Neuronal stem cell (in vitro differentiated cells): ENCODE measurements at regions not wholly inside any gene's neighbourhood (a gene's known extent, or its start where the extent isn't known, plus 50 kb on each side); places are given as distances from the start of the nearest gene placed in this dataset.

ENCODE experiments used
- DNase-seq: peaks from one replicate; pipeline ENCODE4 v3.0.0-alpha.2; 2013; ENCODE audit warnings: low spot score
- H2AFZ ChIP-seq: one replicate; pipeline ENCODE4 v1.6.1; 2013; ENCODE audit warnings: mild to moderate bottlenecking, low read length, inconsistent platforms
- H2AK5ac ChIP-seq: 2 replicates; pipeline ENCODE4 v1.6.1; 2013; ENCODE audit warnings: low read depth, mild to moderate bottlenecking, inconsistent platforms, low read length, moderate library complexity, mixed read lengths
- H2BK120ac ChIP-seq: 2 replicates; pipeline ENCODE4 v1.6.1; 2013; ENCODE audit warnings: low read depth, mild to moderate bottlenecking, inconsistent platforms, low read length, moderate library complexity, mixed read lengths
- H2BK12ac ChIP-seq: one replicate; pipeline ENCODE4 v1.6.1; 2013; ENCODE audit warnings: low read length, inconsistent platforms
- H2BK15ac ChIP-seq: 2 replicates; pipeline ENCODE4 v1.6.1; 2013; ENCODE audit warnings: mild to moderate bottlenecking, low read length, inconsistent platforms, mixed read lengths
- H2BK5ac ChIP-seq: one replicate; pipeline ENCODE4 v1.6.1; 2013; ENCODE audit warnings: inconsistent platforms, mild to moderate bottlenecking, low read length, moderate library complexity
- H3K14ac ChIP-seq: one replicate; pipeline ENCODE4 v1.6.1; 2013; ENCODE audit warnings: low read length, inconsistent platforms
- H3K18ac ChIP-seq: 2 replicates; pipeline ENCODE4 v1.6.1; 2013; ENCODE audit warnings: low read length, inconsistent platforms
- H3K23ac ChIP-seq: 2 replicates; pipeline ENCODE4 v1.6.1; 2013; ENCODE audit warnings: low read depth, mild to moderate bottlenecking, mixed read lengths, low read length, inconsistent platforms; ENCODE audit not compliant: poor library complexity
- H3K27ac ChIP-seq: replicated peaks from 3 replicates; pipeline ENCODE4 v1.5.1; 2013; ENCODE audit warnings: low read length, inconsistent platforms
- H3K27me3 ChIP-seq, 3 experiments: 2 replicates each; pipeline ENCODE4 v1.6.1; 2013; ENCODE audit warnings: low read length in 3 of 3, mild to moderate bottlenecking in 2 of 3, inconsistent platforms in 1 of 3, low read depth in 1 of 3, mixed read lengths in 1 of 3, moderate library complexity in 1 of 3; ENCODE audit not compliant: control insufficient read depth in 3 of 3, insufficient read depth in 3 of 3
- H3K36me3 ChIP-seq, 2 donors: replicated peaks in 1 of 2; 2 replicates each; pipeline ENCODE4 v1.6.1; 2013; ENCODE audit warnings: low read length in 2 of 2; ENCODE audit not compliant: control insufficient read depth in 2 of 2, insufficient read depth in 2 of 2
- H3K4ac ChIP-seq: 2 replicates; pipeline ENCODE4 v1.6.1; 2013; ENCODE audit warnings: inconsistent platforms, mild to moderate bottlenecking, low read length, moderate library complexity
- H3K4me1 ChIP-seq, 2 donors: 1 replicate in 1 of 2; 2 replicates in 1 of 2; pipeline ENCODE4 v1.6.1; 2013; ENCODE audit warnings: low read length in 2 of 2, low read depth in 1 of 2; ENCODE audit not compliant: control insufficient read depth in 2 of 2, insufficient read depth in 1 of 2
- H3K4me2 ChIP-seq: one replicate; pipeline ENCODE4 v1.6.1; 2013; ENCODE audit warnings: mild to moderate bottlenecking, low read length, inconsistent platforms; ENCODE audit not compliant: insufficient read depth, poor library complexity, severe bottlenecking
- H3K4me3 ChIP-seq, 2 donors: 2 replicates each; pipeline ENCODE4 v1.5.1; 2013; ENCODE audit warnings: low read length in 2 of 2, mild to moderate bottlenecking in 2 of 2, inconsistent platforms in 1 of 2, moderate library complexity in 1 of 2
- H3K79me1 ChIP-seq: one replicate; pipeline ENCODE4 v1.6.1; 2013; ENCODE audit warnings: low read depth, mild to moderate bottlenecking, inconsistent platforms, low read length, moderate library complexity
- H3K9ac ChIP-seq: one replicate; pipeline ENCODE4 v1.6.1; 2013; ENCODE audit warnings: mild to moderate bottlenecking, low read depth, low read length, inconsistent platforms; ENCODE audit not compliant: poor library complexity
- H3K9me3 ChIP-seq, 2 donors: replicated peaks in 1 of 2; 2 replicates each; pipeline versions ENCODE3 to v1.6.1; 2013; ENCODE audit warnings: low read length in 2 of 2, mild to moderate bottlenecking in 2 of 2, inconsistent platforms in 1 of 2, low read depth in 1 of 2, mixed read lengths in 1 of 2, moderate library complexity in 1 of 2; ENCODE audit not compliant: control insufficient read depth in 2 of 2, insufficient read depth in 1 of 2
- H4K8ac ChIP-seq: one replicate; pipeline ENCODE4 v1.6.1; 2013; ENCODE audit warnings: low read depth, mild to moderate bottlenecking, inconsistent platforms, low read length, moderate library complexity
- H4K91ac ChIP-seq: one replicate; pipeline ENCODE4 v1.6.1; 2013; ENCODE audit warnings: low read length, low read depth, mild to moderate bottlenecking, inconsistent platforms; ENCODE audit not compliant: poor library complexity
- WGBS, 2 donors: extraction: QIAGEN DNeasy Blood & Tissue Kit; methylation state at CpG; one replicate each; pipeline ENCODE4 v1.1.7; 2013; ENCODE audit warnings: missing lambda C conversion rate in 2 of 2, mixed read lengths in 1 of 2; ENCODE audit not compliant: insufficient read length in 2 of 2, insufficient replicate concordance in 1 of 2; ENCODE audit errors: extremely low coverage in 2 of 2; 5-methylcytosine and 5-hydroxymethylcytosine counted together

DNA sequence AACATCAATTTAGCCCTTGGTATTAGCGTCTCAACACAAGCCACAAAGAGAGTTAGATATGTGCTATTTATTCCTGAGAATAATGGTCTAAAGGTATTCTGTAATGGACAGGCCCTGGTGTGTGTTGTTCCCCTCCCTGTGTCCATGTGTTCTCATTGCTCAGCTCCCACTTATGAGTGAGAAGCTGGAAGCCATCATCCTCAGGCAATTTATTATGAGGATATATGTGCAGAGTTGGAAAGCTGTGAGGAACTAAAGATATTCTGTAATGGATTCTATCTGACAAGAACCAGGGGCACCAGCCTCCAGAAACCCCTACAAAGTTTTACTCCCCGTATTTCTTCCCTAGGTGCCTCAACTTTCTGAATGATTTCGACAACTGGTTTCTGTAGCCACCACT, 210.8 kb downstream of the GRIN2B start:
- no peaks in the 10 kb centered on the region for H3K36me3 ChIP-seq
- no peak overlapping the region for H2AK5ac ChIP-seq
- H3K27ac ChIP-seq = no peak overlapping the region
- H3K4ac ChIP-seq = no peak overlapping the region
- H3K9ac ChIP-seq = no peak overlapping the region
- no peaks in the 10 kb centered on the region for H3K79me1 ChIP-seq
- H2BK15ac ChIP-seq = no peak overlapping the region
- no peaks in the 10 kb centered on the region for H3K9me3 ChIP-seq
- H4K8ac ChIP-seq = no peak overlapping the region
- H3K18ac ChIP-seq = no peak overlapping the region
- H3K4me2 ChIP-seq = no peak overlapping the region
- no peak overlapping the region for H2BK5ac ChIP-seq
- no peak overlapping the region for H2BK12ac ChIP-seq
- no peaks in the 10 kb centered on the region for H3K27me3 ChIP-seq
- H2BK120ac ChIP-seq = no peak overlapping the region
- H3K14ac ChIP-seq = no peak overlapping the region
- DNase-seq = no peak
- H3K23ac ChIP-seq = no peak overlapping the region
- peaks cover 4% of the 10 kb centered on the region in 2 donors for H3K4me1 ChIP-seq
- WGBS, 2 donors = no CpG with 5 or more reads among the region's 3 CpGs
- H4K91ac ChIP-seq = no peak overlapping the region
- H3K4me3 ChIP-seq = no peak overlapping the region
- H2AFZ ChIP-seq = no peak overlapping the region

- Histone ChIP-seq H3K4me3 (no peak overlapping the region), H2BK15ac (no peak overlapping the region), H2BK5ac (no peak overlapping the region), H2AK5ac (no peak overlapping the region), H3K9me3 (no peaks in the 10 kb centered on the region), H3K27me3 (no peaks in the 10 kb centered on the region), H3K9ac (no peak overlapping the region), H3K79me1 (no peaks in the 10 kb centered on the region), H3K27ac (no peak overlapping the region), H2BK12ac (no peak overlapping the region), H2BK120ac (no peak overlapping the region), H2AFZ (no peak overlapping the region), H3K14ac (no peak overlapping the region), H4K8ac (no peak overlapping the region), H3K4me1 (peaks cover 4% of the 10 kb centered on the region in 2 donors), H4K91ac (no peak overlapping the region), H3K36me3 (no peaks in the 10 kb centered on the region), H3K18ac (no peak overlapping the region), H3K23ac (no peak overlapping the region), H3K4me2 (no peak overlapping the region), H3K4ac (no peak overlapping the region)
- DNase-seq = no peak
These were observed 211.4 kb downstream of the GRIN2B start for GRCh38 chr12:13769966-13770365.

- Histone ChIP-seq H2BK120ac (no peak overlapping the region), H2BK12ac (no peak overlapping the region), H2AK5ac (no peak overlapping the region), H3K4me2 (no peak overlapping the region), H4K8ac (no peak overlapping the region), H2BK5ac (no peak overlapping the region), H3K36me3 (no peaks in the 10 kb centered on the region), H3K27me3 (no peaks in the 10 kb centered on the region), H3K14ac (no peak overlapping the region), H4K91ac (no peak overlapping the region), H3K4me3 (no peak overlapping the region), H3K9ac (no peak overlapping the region), H2AFZ (no peak overlapping the region), H3K23ac (no peak overlapping the region), H3K18ac (no peak overlapping the region), H3K79me1 (no peaks in the 10 kb centered on the region), H3K9me3 (no peaks in the 10 kb centered on the region), H2BK15ac (no peak overlapping the region), H3K27ac (no peak overlapping the region), H3K4me1 (peaks cover 4% of the 10 kb centered on the region in 2 donors), H3K4ac (no peak overlapping the region)
- no peak for DNase-seq
- WGBS, 2 donors = no CpG with 5 or more reads among the region's 4 CpGs
These were observed 212.1 kb downstream of the GRIN2B start for GRCh38 chr12:13769273-13769672.

- Histone ChIP-seq H3K9ac (no peak overlapping the region), H2AK5ac (no peak overlapping the region), H2BK120ac (no peak overlapping the region), H3K27ac (no peak overlapping the region), H3K27me3 (no peaks in the 10 kb centered on the region), H3K18ac (no peak overlapping the region), H3K14ac (no peak overlapping the region), H2AFZ (no peak overlapping the region), H4K8ac (no peak overlapping the region), H3K79me1 (no peaks in the 10 kb centered on the region), H3K36me3 (no peaks in the 10 kb centered on the region), H3K9me3 (no peaks in the 10 kb centered on the region), H4K91ac (no peak overlapping the region), H3K23ac (no peak overlapping the region), H2BK5ac (no peak overlapping the region), H3K4me3 (no peak overlapping the region), H3K4ac (no peak overlapping the region), H2BK12ac (no peak overlapping the region), H3K4me2 (no peak overlapping the region), H3K4me1 (peaks cover 0 to 10% of the 10 kb centered on the region in 2 donors), H2BK15ac (no peak overlapping the region)
- no CpG with 5 or more reads among the region's 6 CpGs for WGBS, 2 donors
- no peak for DNase-seq
These were observed 216.7 kb downstream of the GRIN2B start for GRCh38 chr12:13764748-13765147.
